Activated T-helper 1 cell treated with anti-CD3 and anti-CD28 coated beads, Interleukin-12 subunit alpha, Interleukin-12 subunit beta, Interleukin-2, Interleukin-4 antibody, amounts not matched to agents 30 ng/mL and 10 ng/mL and 1 ng/mL, durations not matched to agents 14 hours and 24 hours and 36 hours (primary cell): ENCODE measurements at regions not wholly inside any gene's neighbourhood (a gene's known extent, or its start where the extent isn't known, plus 50 kb on each side); places are given as distances from the start of the nearest gene placed in this dataset.
A peak's percentile ranks its signal among the peaks of the same experiment; 100 is the strongest.
"Not testable (repeated sequence)": the region's sequence is repeated elsewhere in the genome, so short reads cannot be mapped to it uniquely, and the experiment has no call there.

ENCODE experiments used
- DNase-seq: peaks from one replicate; pipeline ENCODE4 v3.0.0; 2021; ENCODE audit warnings: low spot score
- H3K27ac Mint-ChIP-seq: one replicate; pipeline ENCODE4 v1.8.0; 2021; ENCODE audit warnings: mild to moderate bottlenecking, mixed read lengths
- H3K27me3 Mint-ChIP-seq: one replicate; pipeline ENCODE4 v1.8.0; 2022; ENCODE audit warnings: mild to moderate bottlenecking, moderate library complexity, mixed read lengths; ENCODE audit not compliant: insufficient read depth
- H3K36me3 Mint-ChIP-seq: one replicate; pipeline ENCODE4 v1.8.0; 2021; ENCODE audit warnings: low read depth, mixed read lengths
- H3K4me1 Mint-ChIP-seq: one replicate; pipeline ENCODE4 v1.8.0; 2021; ENCODE audit warnings: low read depth, mixed read lengths
- H3K4me3 Mint-ChIP-seq: one replicate; pipeline ENCODE4 v1.8.0; 2021; ENCODE audit warnings: mild to moderate bottlenecking, moderate library complexity, mixed read lengths
- H3K9me3 Mint-ChIP-seq: one replicate; pipeline ENCODE4 v1.8.0; 2021; ENCODE audit warnings: mixed read lengths
- intact Hi-C: fragments of 100-400 bp; cut with micrococcal nuclease; formaldehyde crosslinking; loops from one replicate; pipeline ENCODE4 v1.15.1; 2024

DNA sequence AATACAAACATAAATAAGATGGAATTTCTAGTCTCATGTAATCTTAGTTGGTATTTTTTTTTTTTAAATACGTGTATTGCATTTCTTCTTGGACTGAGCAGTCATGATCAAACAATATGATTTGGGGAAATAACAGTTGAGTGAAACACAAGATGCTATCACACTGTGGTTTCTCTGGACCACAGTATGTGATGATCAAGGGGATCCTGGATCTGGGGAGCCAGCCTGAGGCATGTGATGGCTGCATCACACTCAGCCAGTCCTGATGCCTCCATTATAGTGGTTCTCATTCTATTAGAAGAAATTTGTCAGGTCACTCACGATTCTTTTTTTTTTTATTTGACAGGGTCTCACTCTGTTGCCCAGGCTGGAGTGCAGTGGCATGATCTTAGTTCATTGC is 495.9 kb upstream of the POT1 start:
- no peak for DNase-seq
- intact Hi-C loops: no loop called here
- Mint-ChIP-seq H3K27ac (no peak overlapping the region), H3K27me3 (no peaks in the 10 kb centered on the region), H3K36me3 (peaks cover 2% of the 10 kb centered on the region), H3K4me1 (peaks cover 31% of the 10 kb centered on the region), H3K4me3 (no peak overlapping the region), H3K9me3 (peaks cover 24% of the 10 kb centered on the region)

DNA sequence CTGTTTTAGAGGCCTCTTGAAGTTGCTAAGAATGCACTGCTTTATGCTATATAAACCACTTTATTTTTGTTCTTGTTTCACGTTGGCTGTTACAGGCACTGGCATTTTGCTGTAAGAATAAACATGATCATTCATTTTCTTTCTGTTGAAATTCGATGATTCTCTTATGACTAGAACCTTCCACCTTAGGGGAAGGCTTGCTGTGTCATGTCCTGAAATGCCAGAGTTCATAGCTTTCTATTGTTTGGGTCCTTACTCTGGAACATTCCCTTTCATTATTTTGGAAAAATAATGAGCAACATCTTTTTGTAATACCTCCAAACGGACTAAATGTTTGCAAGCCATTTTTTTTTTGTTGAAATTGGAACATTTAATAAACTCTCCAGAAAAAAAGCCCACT is 495.1 kb upstream of the POT1 start:
- Mint-ChIP-seq H3K4me1 (peaks cover 31% of the 10 kb centered on the region), H3K4me3 (no peak overlapping the region), H3K27ac (peak overlapping the region; percentile 73), H3K9me3 (peaks cover 30% of the 10 kb centered on the region), H3K36me3 (peaks cover 3% of the 10 kb centered on the region), H3K27me3 (no peaks in the 10 kb centered on the region)
- no peak for DNase-seq
- intact Hi-C loops: no loop called here

DNA sequence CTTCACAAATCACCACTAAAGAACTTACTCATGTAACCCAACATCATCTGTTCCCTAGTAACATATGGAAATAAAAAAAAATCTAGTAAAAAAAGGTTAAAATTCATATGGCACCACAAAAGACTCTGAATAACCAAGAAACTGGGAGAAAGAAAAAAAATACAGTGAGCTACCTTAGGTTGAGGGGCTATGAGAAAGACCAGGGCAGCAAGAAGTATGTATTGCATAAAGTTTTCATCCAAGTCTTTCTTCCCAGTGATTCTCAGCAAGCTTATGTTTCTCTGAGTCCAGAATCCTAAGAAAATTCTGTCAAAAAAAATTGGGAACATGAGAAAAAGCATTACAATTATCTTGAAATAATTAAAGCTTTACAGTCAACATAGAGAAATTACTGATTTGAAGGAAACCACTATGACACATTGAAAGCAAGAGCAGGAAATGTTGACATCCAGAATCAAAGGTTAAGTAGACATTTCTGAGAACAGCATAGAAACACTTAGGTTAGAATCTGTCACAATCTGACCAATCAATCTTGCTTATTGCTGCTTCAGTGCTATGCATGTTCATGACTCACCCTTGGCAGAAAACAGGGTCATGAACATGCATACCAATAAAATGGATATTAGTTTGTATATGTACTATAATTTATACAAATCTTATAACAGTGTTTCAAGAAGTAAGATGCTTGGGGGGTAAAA is 494.0 kb upstream of the POT1 start:
- H3K27me3 Mint-ChIP-seq: no peaks in the 10 kb centered on the region
- intact Hi-C loops: no loop called here
- peaks cover 41% of the 10 kb centered on the region for H3K9me3 Mint-ChIP-seq
- peaks cover 31% of the 10 kb centered on the region for H3K4me1 Mint-ChIP-seq
- DNase-seq: peak; percentile 2
- H3K36me3 Mint-ChIP-seq: peaks cover 3% of the 10 kb centered on the region
- H3K4me3 Mint-ChIP-seq: no peak overlapping the region
- peak overlapping the region; percentile 60 for H3K27ac Mint-ChIP-seq

DNA sequence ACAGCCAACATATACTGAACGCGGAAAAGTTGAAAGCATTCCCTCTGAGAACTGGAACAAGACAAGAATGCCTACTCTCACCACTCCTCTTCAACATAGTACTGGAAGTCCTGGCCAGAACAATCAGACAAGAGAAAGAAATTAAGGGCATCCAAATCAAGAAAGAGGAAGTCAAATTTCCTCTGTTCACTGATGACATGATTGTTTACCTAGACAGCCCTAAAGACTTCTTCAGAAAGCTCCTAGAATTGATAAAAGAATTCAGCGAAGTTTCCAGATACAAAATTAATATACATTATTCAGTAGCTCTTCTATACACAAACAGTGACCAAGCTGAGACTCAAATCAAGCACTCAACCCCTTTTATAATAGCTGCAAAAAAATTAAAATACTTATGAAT is 491.8 kb upstream of the POT1 start:
- H3K4me1 Mint-ChIP-seq: peaks cover 24% of the 10 kb centered on the region
- H3K27ac Mint-ChIP-seq, H3K36me3 Mint-ChIP-seq, H3K27me3 Mint-ChIP-seq, DNase-seq, H3K4me3 Mint-ChIP-seq, intact Hi-C loops: not testable (repeated sequence)
- peaks cover 42% of the 10 kb centered on the region for H3K9me3 Mint-ChIP-seq

DNA sequence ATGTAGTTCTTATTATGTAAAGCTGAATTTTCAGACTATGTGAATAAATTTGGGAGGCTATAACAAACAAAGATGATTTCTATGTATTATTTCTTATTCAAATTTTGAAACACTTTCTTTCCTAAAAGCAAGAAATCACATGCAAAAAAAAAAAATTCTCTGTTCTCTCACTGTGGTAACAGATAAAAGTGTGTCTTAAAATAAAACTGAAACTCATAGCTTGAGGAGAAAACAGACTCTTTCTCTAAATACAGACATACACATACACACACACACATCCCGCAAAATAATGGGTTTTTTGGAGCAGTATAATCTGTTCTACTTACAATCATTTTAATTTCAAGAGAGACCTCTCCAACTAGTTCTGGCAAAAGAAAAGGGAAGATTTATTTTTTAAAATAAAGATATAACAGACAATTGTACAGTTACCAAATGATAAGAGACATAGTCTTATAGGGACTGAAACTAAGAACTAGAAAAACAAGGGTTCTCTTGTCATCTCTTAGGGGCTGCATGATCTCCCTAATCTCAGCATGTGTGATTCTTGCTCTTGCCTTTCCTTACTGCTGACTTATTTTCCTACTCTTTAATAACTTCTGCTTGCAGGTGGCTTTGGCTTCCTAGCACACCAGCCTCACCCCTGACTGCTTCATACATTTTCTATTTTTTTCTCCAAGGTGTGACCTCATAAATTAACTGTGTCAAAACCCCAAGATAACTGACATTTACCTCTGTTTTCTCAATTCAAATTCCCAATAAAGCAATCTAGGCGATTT is 483.5 kb upstream of the POT1 start:
- DNase-seq: no peak
- intact Hi-C loops: no loop called here
- Mint-ChIP-seq H3K4me3 (peak overlapping the region; percentile 49), H3K9me3 (peaks cover 4% of the 10 kb centered on the region), H3K36me3 (peaks cover 1% of the 10 kb centered on the region), H3K27me3 (no peaks in the 10 kb centered on the region), H3K4me1 (peaks cover 8% of the 10 kb centered on the region), H3K27ac (peak overlapping the region; percentile 76)

DNA sequence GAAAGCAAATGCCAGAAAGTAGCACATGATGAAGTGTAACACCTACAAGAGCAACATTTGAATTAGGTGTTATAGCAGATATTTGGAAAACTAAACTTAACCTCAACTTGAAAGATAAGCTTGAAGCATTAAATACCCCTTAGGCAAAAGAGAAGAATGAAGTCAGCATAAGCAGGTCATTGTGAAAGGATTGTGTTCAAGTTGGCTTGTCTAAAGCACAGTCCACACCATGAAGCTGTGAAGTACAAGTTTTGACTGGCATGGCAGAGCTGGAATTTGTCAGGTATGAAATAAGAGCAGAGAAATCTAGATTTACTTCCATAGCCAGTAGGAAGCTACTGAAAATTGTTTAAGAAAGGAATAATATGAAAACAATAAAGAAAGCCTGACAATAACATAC is 480.3 kb upstream of the POT1 start:
- intact Hi-C loops: no loop called here
- peaks cover 8% of the 10 kb centered on the region for H3K4me1 Mint-ChIP-seq
- DNase-seq: no peak
- H3K36me3 Mint-ChIP-seq: no peaks in the 10 kb centered on the region
- no peak overlapping the region for H3K4me3 Mint-ChIP-seq
- no peaks in the 10 kb centered on the region for H3K9me3 Mint-ChIP-seq
- H3K27ac Mint-ChIP-seq: no peak overlapping the region
- H3K27me3 Mint-ChIP-seq: no peaks in the 10 kb centered on the region

DNA sequence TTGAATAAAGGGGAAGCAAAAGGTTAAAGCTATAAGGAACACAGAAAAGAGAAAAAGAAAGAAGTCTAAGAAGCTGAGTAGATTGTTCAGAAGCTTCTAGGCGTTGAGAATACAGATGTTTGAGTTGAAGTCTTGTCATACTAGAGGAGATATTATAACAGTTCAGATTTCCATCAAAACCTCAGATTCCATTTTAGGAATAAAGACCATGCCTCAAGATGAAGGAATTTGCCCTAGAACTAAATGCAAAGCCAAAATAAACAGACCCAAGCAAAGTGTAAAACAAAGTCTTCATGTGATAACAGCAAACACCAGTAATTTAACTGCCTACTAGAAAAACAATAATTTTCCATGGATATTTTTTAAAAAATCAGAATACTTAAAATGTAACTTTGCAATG is 476.5 kb upstream of the POT1 start:
- no peaks in the 10 kb centered on the region for H3K36me3 Mint-ChIP-seq
- no peaks in the 10 kb centered on the region for H3K4me1 Mint-ChIP-seq
- H3K27ac Mint-ChIP-seq: no peak overlapping the region
- H3K4me3 Mint-ChIP-seq: no peak overlapping the region
- H3K9me3 Mint-ChIP-seq: no peaks in the 10 kb centered on the region
- no peaks in the 10 kb centered on the region for H3K27me3 Mint-ChIP-seq
- intact Hi-C loops: no loop called here
- no peak for DNase-seq

DNA sequence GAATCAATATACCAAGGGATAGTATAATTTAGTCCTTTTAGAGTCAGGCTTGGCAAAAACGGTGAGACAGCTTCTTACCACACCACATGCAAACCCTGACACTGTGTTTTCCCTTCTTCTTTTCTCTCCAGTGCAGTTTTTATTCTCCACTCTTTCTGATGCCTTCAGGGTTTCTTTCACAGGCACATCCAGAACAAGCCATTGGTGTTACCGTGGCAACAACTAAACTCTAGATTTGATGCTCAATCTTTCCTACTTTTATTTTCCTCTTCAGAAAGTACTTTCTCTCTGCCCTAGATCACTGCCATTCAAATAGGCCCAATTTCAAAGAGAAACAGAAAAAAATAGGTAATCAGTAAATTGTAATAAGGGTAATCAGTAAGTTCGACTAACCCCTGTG is 469.8 kb upstream of the POT1 start:
- H3K36me3 Mint-ChIP-seq: no peaks in the 10 kb centered on the region
- H3K27ac Mint-ChIP-seq: no peak overlapping the region
- intact Hi-C loops: no loop called here
- H3K9me3 Mint-ChIP-seq: peaks cover 16% of the 10 kb centered on the region
- no peak overlapping the region for H3K4me3 Mint-ChIP-seq
- DNase-seq: no peak
- no peaks in the 10 kb centered on the region for H3K27me3 Mint-ChIP-seq
- no peaks in the 10 kb centered on the region for H3K4me1 Mint-ChIP-seq

DNA sequence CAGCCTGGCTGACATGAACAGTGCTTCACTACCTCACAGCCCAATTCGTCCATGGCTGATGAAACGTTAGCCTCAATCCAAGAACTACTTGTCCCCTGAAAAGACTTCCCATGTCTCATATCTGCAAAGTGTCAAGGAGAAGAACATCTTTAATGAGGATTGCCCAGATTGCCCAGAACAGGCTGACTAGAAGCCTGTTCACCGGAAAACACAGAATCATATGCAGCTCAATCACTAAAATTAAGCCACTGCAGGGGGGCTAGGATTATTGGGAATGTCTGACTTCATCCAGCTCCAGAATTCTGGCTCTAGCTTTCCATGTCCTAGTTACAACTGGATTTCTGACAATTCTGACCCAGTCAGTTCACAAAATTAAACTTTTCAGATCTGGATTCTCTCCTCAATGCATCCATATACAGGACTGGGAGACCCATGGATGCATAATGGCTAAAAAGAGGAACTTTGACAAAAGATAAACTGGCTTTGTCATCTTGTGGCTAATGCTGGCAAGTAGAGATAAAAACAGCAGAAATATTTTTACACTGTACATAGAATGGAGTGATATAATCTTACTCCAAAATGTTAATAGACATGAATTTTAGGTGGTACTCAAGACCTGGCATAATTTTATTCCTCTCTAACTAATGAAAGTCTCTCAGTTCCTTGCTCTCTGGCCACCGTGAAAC is 467.0 kb upstream of the POT1 start:
- no peaks in the 10 kb centered on the region for H3K4me1 Mint-ChIP-seq
- H3K27me3 Mint-ChIP-seq: no peaks in the 10 kb centered on the region
- no peak overlapping the region for H3K27ac Mint-ChIP-seq
- no peak overlapping the region for H3K4me3 Mint-ChIP-seq
- intact Hi-C loops: no loop called here
- H3K9me3 Mint-ChIP-seq: peaks cover 19% of the 10 kb centered on the region
- DNase-seq: no peak
- H3K36me3 Mint-ChIP-seq: no peaks in the 10 kb centered on the region

DNA sequence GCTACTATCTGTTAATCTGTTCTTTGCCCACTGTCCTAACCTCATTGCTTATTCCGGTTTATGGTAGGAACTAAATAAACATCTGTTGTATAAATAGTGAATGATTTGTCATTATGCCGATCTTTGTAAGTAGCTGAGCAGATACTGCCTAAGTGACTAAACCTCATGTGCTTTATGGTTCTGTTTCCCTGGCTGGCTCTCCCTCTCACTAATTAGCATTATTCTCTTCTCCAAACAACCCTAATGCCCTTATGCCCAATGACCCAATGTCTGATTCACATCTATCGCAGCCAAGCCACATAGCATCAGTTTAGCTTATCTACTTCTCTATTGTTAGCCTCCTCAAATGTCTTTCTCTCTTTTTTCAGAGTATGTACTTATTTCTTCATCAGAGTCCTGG is 462.3 kb upstream of the POT1 start:
- H3K27ac Mint-ChIP-seq: no peak overlapping the region
- no peaks in the 10 kb centered on the region for H3K4me1 Mint-ChIP-seq

DNA sequence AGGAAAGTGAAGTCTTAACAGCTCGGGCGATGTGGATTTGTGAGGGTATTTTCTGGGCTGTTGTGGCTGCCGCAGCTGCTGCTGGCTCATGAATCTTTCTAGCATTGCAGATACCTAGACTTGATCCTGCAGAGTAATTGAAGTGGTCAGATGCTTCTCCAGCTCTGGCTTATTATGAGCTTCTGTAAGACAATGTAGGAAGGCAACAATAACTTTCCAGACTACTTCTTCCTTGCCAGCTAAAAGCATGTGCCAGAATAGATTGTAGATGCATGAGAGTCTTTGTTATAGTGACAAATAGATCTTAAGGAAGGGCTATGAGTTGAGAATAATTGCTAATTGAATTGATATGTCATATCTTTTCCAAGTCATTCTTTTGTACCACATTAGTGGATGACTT is 461.4 kb upstream of the POT1 start:
- peaks cover 18% of the 10 kb centered on the region for H3K9me3 Mint-ChIP-seq
- H3K27ac Mint-ChIP-seq: no peak overlapping the region
- H3K4me3 Mint-ChIP-seq: no peak overlapping the region
- H3K36me3 Mint-ChIP-seq: no peaks in the 10 kb centered on the region
- DNase-seq: no peak
- H3K4me1 Mint-ChIP-seq: no peaks in the 10 kb centered on the region
- no peaks in the 10 kb centered on the region for H3K27me3 Mint-ChIP-seq
- intact Hi-C loops: no loop called here

More for the DNA sequence above, 462.3 kb upstream of the POT1 start:
- Mint-ChIP-seq H3K4me3 (no peak overlapping the region), H3K36me3 (no peaks in the 10 kb centered on the region), H3K9me3 (peaks cover 18% of the 10 kb centered on the region), H3K27me3 (no peaks in the 10 kb centered on the region)
- intact Hi-C loops: no loop called here
- DNase-seq: no peak

DNA sequence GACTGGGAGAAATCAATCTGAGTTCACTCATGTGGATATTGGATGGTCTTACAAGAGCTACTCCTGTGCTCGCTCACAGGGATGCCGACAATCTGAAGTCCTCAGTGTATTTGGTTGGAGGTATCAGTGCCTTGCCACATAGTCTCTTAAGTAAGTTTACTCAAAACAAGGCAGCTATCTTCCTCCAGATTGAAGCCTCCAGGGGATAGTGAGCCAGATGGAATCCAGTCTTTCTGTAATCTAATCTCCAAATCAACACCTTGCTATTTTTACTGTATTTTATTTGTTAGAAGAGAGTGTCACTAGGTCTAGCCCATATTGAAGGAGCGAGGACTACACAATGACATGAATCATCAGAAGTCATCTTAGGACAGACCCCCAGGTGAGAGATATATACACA is 456.6 kb upstream of the POT1 start:
- no peak overlapping the region for H3K4me3 Mint-ChIP-seq
- peaks cover 4% of the 10 kb centered on the region for H3K9me3 Mint-ChIP-seq
- H3K27me3 Mint-ChIP-seq: no peaks in the 10 kb centered on the region
- DNase-seq: no peak
- intact Hi-C loops: no loop called here
- H3K36me3 Mint-ChIP-seq: no peaks in the 10 kb centered on the region
- H3K27ac Mint-ChIP-seq: no peak overlapping the region
- no peaks in the 10 kb centered on the region for H3K4me1 Mint-ChIP-seq

DNA sequence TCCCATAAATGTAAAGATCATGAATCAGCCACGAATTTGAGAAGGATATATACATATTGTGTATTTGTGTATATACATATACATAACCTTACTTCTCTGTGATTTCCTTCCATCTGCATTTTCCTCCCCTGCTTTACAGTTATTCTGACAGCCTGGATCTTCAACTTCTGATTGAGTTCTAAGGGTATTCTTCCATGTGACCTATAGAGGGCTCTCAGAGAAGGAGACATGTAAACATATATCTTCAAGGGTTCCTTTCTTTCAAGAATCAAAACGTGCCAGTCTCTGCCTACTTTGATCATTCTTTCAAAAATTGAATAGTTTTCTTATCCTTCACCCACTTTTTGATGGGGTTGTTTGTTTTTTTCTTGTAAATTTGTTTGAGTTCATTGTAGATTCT is 453.7 kb upstream of the POT1 start:
- Mint-ChIP-seq H3K27me3 (no peaks in the 10 kb centered on the region), H3K27ac (no peak overlapping the region), H3K9me3 (peaks cover 1% of the 10 kb centered on the region), H3K4me1 (no peaks in the 10 kb centered on the region), H3K4me3 (no peak overlapping the region), H3K36me3 (no peaks in the 10 kb centered on the region)
- intact Hi-C loops: no loop called here
- DNase-seq: no peak
